WTC11 (cell line): ENCODE measurements at regions not wholly inside any gene's neighbourhood (a gene's known extent, or its start where the extent isn't known, plus 50 kb on each side); places are given as distances from the start of the nearest gene placed in this dataset.

Experiments used
- ATAC-seq: fragments of 200-7000 bp; cut with Tn5 transposase; 2 replicates; pipeline ENCODE4 v1.10.0; 2021; ENCODE audit warnings: mild to moderate bottlenecking, moderate library complexity
- CTCF ChIA-PET: fragments of 300-600 bp; sonication (Branson Sonifier 250); formaldehyde crosslinking; loops from one replicate; lab custom pipeline; 2021; ENCODE audit warnings: antibody characterized with exemption; lab: Charles Lee
- POLR2A ChIA-PET: fragments of 350-600 bp; sonication (Branson Sonifier 250); formaldehyde crosslinking; loops from one replicate; lab custom pipeline; 2021; ENCODE audit warnings: antibody characterized with exemption; lab: Charles Lee
- DNase-seq: peaks from one replicate; pipeline ENCODE4 v3.0.0; 2021; ENCODE audit warnings: low spot score
- H3K27ac Mint-ChIP-seq: 2 replicates; pipeline ENCODE4 v1.8.0; 2021; ENCODE audit warnings: mixed read lengths
- H3K27me3 Mint-ChIP-seq: 2 replicates; pipeline ENCODE4 v1.8.0; 2021; ENCODE audit warnings: low read depth, mild to moderate bottlenecking, moderate library complexity, mixed read lengths
- H3K36me3 Mint-ChIP-seq: 2 replicates; pipeline ENCODE4 v1.8.0; 2021; ENCODE audit warnings: mixed read lengths
- H3K4me1 Mint-ChIP-seq: 2 replicates; pipeline ENCODE4 v1.8.0; 2022; ENCODE audit warnings: mixed read lengths
- H3K4me3 Mint-ChIP-seq: 2 replicates; pipeline ENCODE4 v1.8.0; 2021; ENCODE audit warnings: mild to moderate bottlenecking, moderate library complexity, mixed read lengths
- H3K9me3 Mint-ChIP-seq: 2 replicates; pipeline ENCODE4 v1.8.0; 2021; ENCODE audit warnings: mixed read lengths
- CREB1 ChIP-seq: sonication (generic); formaldehyde crosslinking; IDR thresholded peaks from 2 replicates; pipeline ENCODE4 v1.8.0; 2023; ENCODE audit warnings: mild to moderate bottlenecking, missing genetic modification reagents
- ETV6 ChIP-seq: sonication (generic); formaldehyde crosslinking; IDR thresholded peaks from 2 replicates; pipeline ENCODE4 v1.8.1; 2022; ENCODE audit warnings: mild to moderate bottlenecking, missing genetic modification reagents
- FOXJ3 ChIP-seq: sonication (generic); formaldehyde crosslinking; IDR thresholded peaks from 2 replicates; pipeline ENCODE4 v1.9.0; 2021; ENCODE audit warnings: missing genetic modification reagents, mild to moderate bottlenecking, borderline replicate concordance
- GABPB1 ChIP-seq: sonication (generic); formaldehyde crosslinking; IDR thresholded peaks from 2 replicates; pipeline ENCODE4 v1.8.1; 2023; ENCODE audit warnings: mild to moderate bottlenecking, missing genetic modification reagents
- JAZF1 ChIP-seq: fragments of 250-450 bp; sonication (Bioruptor Pico); IDR thresholded peaks from 2 replicates; pipeline ENCODE4 v1.9.0; 2021; ENCODE audit warnings: moderate library complexity, mild to moderate bottlenecking, inconsistent platforms
- JUN ChIP-seq: sonication (generic); formaldehyde crosslinking; IDR thresholded peaks from 2 replicates; pipeline ENCODE4 v1.8.0; 2023; ENCODE audit warnings: mild to moderate bottlenecking, missing genetic modification reagents
- KAT7 ChIP-seq: sonication (generic); formaldehyde crosslinking; IDR thresholded peaks from 2 replicates; pipeline ENCODE4 v1.8.1; 2023; ENCODE audit warnings: missing genetic modification reagents, mild to moderate bottlenecking, borderline replicate concordance
- NFE2L1 ChIP-seq: sonication (generic); formaldehyde crosslinking; IDR thresholded peaks from 2 replicates; pipeline ENCODE4 v1.8.1; 2023; ENCODE audit warnings: missing genetic modification reagents
- NFYB ChIP-seq: sonication (generic); formaldehyde crosslinking; conservative IDR thresholded peaks from 2 replicates; pipeline ENCODE4 v1.8.0; 2022; ENCODE audit warnings: low read depth, missing genetic modification reagents
- NR2C2 ChIP-seq: sonication (generic); formaldehyde crosslinking; IDR thresholded peaks from 2 replicates; pipeline ENCODE4 v1.8.0; 2022; ENCODE audit warnings: mild to moderate bottlenecking, missing genetic modification reagents
- PRRX2 ChIP-seq: fragments of 250-450 bp; sonication (Bioruptor Pico); IDR thresholded peaks from 2 replicates; pipeline ENCODE4 v1.8.0; 2021; ENCODE audit warnings: mild to moderate bottlenecking
- RELA ChIP-seq: sonication (generic); formaldehyde crosslinking; IDR thresholded peaks from 2 replicates; pipeline ENCODE4 v1.8.1; 2022; ENCODE audit warnings: missing genetic modification reagents, mild to moderate bottlenecking, borderline replicate concordance
- RORB ChIP-seq: fragments of 250-450 bp; sonication (Bioruptor Pico); IDR thresholded peaks from 2 replicates; pipeline ENCODE4 v1.9.0; 2021; ENCODE audit warnings: mild to moderate bottlenecking
- SP1 ChIP-seq: sonication (generic); formaldehyde crosslinking; conservative IDR thresholded peaks from 2 replicates; pipeline ENCODE4 v1.8.1; 2022; ENCODE audit warnings: missing genetic modification reagents
- TP53 ChIP-seq: sonication (generic); formaldehyde crosslinking; IDR thresholded peaks from 2 replicates; pipeline ENCODE4 v1.8.1; 2023; ENCODE audit warnings: mild to moderate bottlenecking, missing genetic modification reagents
- ZBTB21 ChIP-seq: sonication (generic); formaldehyde crosslinking; IDR thresholded peaks from 2 replicates; pipeline ENCODE4 v1.8.1; 2023; ENCODE audit warnings: mild to moderate bottlenecking, missing genetic modification reagents, borderline replicate concordance
- ZNF121 ChIP-seq: sonication (generic); formaldehyde crosslinking; IDR thresholded peaks from 2 replicates; pipeline ENCODE4 v1.8.0; 2023; ENCODE audit warnings: missing genetic modification reagents
- ZNF416 ChIP-seq: fragments of 250-450 bp; sonication (Bioruptor Pico); IDR thresholded peaks from 2 replicates; pipeline ENCODE4 v1.9.0; 2021; ENCODE audit warnings: mild to moderate bottlenecking, inconsistent platforms
- ZNF423 ChIP-seq: fragments of 250-450 bp; sonication (Bioruptor Pico); IDR thresholded peaks from 2 replicates; pipeline ENCODE4 v2.1.2; 2022; ENCODE audit warnings: mild to moderate bottlenecking, moderate library complexity
- ZNF671 ChIP-seq: fragments of 250-450 bp; sonication (Bioruptor Pico); IDR thresholded peaks from 2 replicates; pipeline ENCODE4 v1.8.0; 2021; ENCODE audit warnings: mild to moderate bottlenecking
- TF ChIP-seq, protein P1 (sequence below): fragments of 250-450 bp; sonication (Bioruptor Pico); IDR thresholded peaks from 2 replicates; pipeline ENCODE4 v1.9.0; 2021; ENCODE audit warnings: mild to moderate bottlenecking, borderline replicate concordance
- TF ChIP-seq, protein P2 (sequence below): sonication (generic); formaldehyde crosslinking; IDR thresholded peaks from 2 replicates; pipeline ENCODE4 v1.8.0; 2023; ENCODE audit warnings: mild to moderate bottlenecking, missing genetic modification reagents
- TF ChIP-seq, protein P3 (sequence below): sonication (generic); formaldehyde crosslinking; IDR thresholded peaks from 2 replicates; pipeline ENCODE4 v1.8.0; 2022; ENCODE audit warnings: mild to moderate bottlenecking, missing genetic modification reagents
- TF ChIP-seq, protein P4 (sequence below): fragments of 250-450 bp; sonication (Bioruptor Pico); IDR thresholded peaks from 2 replicates; pipeline ENCODE4 v1.8.0; 2021; ENCODE audit warnings: mild to moderate bottlenecking
- TF ChIP-seq, protein P5 (sequence below): fragments of 250-450 bp; sonication (Bioruptor Pico); IDR thresholded peaks from 2 replicates; pipeline ENCODE4 v1.9.0; 2021; ENCODE audit warnings: moderate library complexity, mild to moderate bottlenecking, inconsistent platforms, borderline replicate concordance
- TF ChIP-seq, protein P6 (sequence below): sonication (generic); formaldehyde crosslinking; IDR thresholded peaks from 2 replicates; pipeline ENCODE4 v1.8.0; 2022; ENCODE audit warnings: missing genetic modification reagents

- TF ChIP-seq JUN (CRISPR knock-in tag): no peak
- no peak for TF ChIP-seq ZNF423 (CRISPR knock-in tag)
- TF ChIP-seq ZBTB21 (CRISPR knock-in tag): no peak
- TF ChIP-seq, protein P1, sequence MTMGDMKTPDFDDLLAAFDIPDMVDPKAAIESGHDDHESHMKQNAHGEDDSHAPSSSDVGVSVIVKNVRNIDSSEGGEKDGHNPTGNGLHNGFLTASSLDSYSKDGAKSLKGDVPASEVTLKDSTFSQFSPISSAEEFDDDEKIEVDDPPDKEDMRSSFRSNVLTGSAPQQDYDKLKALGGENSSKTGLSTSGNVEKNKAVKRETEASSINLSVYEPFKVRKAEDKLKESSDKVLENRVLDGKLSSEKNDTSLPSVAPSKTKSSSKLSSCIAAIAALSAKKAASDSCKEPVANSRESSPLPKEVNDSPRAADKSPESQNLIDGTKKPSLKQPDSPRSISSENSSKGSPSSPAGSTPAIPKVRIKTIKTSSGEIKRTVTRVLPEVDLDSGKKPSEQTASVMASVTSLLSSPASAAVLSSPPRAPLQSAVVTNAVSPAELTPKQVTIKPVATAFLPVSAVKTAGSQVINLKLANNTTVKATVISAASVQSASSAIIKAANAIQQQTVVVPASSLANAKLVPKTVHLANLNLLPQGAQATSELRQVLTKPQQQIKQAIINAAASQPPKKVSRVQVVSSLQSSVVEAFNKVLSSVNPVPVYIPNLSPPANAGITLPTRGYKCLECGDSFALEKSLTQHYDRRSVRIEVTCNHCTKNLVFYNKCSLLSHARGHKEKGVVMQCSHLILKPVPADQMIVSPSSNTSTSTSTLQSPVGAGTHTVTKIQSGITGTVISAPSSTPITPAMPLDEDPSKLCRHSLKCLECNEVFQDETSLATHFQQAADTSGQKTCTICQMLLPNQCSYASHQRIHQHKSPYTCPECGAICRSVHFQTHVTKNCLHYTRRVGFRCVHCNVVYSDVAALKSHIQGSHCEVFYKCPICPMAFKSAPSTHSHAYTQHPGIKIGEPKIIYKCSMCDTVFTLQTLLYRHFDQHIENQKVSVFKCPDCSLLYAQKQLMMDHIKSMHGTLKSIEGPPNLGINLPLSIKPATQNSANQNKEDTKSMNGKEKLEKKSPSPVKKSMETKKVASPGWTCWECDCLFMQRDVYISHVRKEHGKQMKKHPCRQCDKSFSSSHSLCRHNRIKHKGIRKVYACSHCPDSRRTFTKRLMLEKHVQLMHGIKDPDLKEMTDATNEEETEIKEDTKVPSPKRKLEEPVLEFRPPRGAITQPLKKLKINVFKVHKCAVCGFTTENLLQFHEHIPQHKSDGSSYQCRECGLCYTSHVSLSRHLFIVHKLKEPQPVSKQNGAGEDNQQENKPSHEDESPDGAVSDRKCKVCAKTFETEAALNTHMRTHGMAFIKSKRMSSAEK: no peak
- TF ChIP-seq, protein P2, sequence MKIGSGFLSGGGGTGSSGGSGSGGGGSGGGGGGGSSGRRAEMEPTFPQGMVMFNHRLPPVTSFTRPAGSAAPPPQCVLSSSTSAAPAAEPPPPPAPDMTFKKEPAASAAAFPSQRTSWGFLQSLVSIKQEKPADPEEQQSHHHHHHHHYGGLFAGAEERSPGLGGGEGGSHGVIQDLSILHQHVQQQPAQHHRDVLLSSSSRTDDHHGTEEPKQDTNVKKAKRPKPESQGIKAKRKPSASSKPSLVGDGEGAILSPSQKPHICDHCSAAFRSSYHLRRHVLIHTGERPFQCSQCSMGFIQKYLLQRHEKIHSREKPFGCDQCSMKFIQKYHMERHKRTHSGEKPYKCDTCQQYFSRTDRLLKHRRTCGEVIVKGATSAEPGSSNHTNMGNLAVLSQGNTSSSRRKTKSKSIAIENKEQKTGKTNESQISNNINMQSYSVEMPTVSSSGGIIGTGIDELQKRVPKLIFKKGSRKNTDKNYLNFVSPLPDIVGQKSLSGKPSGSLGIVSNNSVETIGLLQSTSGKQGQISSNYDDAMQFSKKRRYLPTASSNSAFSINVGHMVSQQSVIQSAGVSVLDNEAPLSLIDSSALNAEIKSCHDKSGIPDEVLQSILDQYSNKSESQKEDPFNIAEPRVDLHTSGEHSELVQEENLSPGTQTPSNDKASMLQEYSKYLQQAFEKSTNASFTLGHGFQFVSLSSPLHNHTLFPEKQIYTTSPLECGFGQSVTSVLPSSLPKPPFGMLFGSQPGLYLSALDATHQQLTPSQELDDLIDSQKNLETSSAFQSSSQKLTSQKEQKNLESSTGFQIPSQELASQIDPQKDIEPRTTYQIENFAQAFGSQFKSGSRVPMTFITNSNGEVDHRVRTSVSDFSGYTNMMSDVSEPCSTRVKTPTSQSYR (CRISPR knock-in tag): no peak
- no peak for TF ChIP-seq GABPB1 (CRISPR knock-in tag)
- no peak for TF ChIP-seq FOXJ3 (CRISPR knock-in tag)
- no peak for TF ChIP-seq RELA
- TF ChIP-seq RORB (CRISPR knock-in tag): no peak
Observed at GRCh38 chr5:109468288-109468676, 58.5 kb upstream of the PJA2 start (continued).

- Mint-ChIP-seq H3K9me3 (no peaks in the 10 kb centered on the region), H3K4me3 (no peak overlapping the region), H3K27ac (no peak overlapping the region), H3K36me3 (no peaks in the 10 kb centered on the region), H3K4me1 (no peaks in the 10 kb centered on the region), H3K27me3 (no peaks in the 10 kb centered on the region)
- ChIA-PET CTCF (interaction anchor here (1.1 kb wide), 1 partner anchor 30 kb away, joined by 3 read pairs; no protein-coding TSS in a partner anchor), POLR2A (no interaction called here)
- DNase-seq (no peak), ATAC-seq (no peak)
- TF ChIP-seq TP53 (CRISPR knock-in tag) (no peak), JAZF1 (CRISPR knock-in tag) (no peak), NFYB (CRISPR knock-in tag) (no peak), ZNF121 (CRISPR knock-in tag) (no peak), SP1 (CRISPR knock-in tag) (no peak), CREB1 (CRISPR knock-in tag) (no peak), PRRX2 (CRISPR knock-in tag) (no peak), ZNF671 (CRISPR knock-in tag) (no peak), KAT7 (CRISPR knock-in tag) (no peak), NR2C2 (CRISPR knock-in tag) (no peak), ETV6 (CRISPR knock-in tag) (no peak), NFE2L1 (no peak), ZNF416 (no peak)
- TF ChIP-seq, protein P3, sequence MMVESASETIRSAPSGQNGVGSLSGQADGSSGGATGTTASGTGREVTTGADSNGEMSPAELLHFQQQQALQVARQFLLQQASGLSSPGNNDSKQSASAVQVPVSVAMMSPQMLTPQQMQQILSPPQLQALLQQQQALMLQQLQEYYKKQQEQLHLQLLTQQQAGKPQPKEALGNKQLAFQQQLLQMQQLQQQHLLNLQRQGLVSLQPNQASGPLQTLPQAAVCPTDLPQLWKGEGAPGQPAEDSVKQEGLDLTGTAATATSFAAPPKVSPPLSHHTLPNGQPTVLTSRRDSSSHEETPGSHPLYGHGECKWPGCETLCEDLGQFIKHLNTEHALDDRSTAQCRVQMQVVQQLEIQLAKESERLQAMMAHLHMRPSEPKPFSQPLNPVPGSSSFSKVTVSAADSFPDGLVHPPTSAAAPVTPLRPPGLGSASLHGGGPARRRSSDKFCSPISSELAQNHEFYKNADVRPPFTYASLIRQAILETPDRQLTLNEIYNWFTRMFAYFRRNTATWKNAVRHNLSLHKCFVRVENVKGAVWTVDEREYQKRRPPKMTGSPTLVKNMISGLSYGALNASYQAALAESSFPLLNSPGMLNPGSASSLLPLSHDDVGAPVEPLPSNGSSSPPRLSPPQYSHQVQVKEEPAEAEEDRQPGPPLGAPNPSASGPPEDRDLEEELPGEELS (CRISPR knock-in tag): no peak
- TF ChIP-seq, protein P4, sequence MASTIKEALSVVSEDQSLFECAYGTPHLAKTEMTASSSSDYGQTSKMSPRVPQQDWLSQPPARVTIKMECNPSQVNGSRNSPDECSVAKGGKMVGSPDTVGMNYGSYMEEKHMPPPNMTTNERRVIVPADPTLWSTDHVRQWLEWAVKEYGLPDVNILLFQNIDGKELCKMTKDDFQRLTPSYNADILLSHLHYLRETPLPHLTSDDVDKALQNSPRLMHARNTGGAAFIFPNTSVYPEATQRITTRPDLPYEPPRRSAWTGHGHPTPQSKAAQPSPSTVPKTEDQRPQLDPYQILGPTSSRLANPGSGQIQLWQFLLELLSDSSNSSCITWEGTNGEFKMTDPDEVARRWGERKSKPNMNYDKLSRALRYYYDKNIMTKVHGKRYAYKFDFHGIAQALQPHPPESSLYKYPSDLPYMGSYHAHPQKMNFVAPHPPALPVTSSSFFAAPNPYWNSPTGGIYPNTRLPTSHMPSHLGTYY: no peak
- TF ChIP-seq, protein P5, sequence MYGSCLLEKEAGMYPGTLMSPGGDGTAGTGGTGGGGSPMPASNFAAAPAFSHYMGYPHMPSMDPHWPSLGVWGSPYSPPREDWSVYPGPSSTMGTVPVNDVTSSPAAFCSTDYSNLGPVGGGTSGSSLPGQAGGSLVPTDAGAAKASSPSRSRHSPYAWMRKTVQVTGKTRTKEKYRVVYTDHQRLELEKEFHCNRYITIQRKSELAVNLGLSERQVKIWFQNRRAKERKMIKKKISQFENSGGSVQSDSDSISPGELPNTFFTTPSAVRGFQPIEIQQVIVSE: no peak
- TF ChIP-seq, protein P6, sequence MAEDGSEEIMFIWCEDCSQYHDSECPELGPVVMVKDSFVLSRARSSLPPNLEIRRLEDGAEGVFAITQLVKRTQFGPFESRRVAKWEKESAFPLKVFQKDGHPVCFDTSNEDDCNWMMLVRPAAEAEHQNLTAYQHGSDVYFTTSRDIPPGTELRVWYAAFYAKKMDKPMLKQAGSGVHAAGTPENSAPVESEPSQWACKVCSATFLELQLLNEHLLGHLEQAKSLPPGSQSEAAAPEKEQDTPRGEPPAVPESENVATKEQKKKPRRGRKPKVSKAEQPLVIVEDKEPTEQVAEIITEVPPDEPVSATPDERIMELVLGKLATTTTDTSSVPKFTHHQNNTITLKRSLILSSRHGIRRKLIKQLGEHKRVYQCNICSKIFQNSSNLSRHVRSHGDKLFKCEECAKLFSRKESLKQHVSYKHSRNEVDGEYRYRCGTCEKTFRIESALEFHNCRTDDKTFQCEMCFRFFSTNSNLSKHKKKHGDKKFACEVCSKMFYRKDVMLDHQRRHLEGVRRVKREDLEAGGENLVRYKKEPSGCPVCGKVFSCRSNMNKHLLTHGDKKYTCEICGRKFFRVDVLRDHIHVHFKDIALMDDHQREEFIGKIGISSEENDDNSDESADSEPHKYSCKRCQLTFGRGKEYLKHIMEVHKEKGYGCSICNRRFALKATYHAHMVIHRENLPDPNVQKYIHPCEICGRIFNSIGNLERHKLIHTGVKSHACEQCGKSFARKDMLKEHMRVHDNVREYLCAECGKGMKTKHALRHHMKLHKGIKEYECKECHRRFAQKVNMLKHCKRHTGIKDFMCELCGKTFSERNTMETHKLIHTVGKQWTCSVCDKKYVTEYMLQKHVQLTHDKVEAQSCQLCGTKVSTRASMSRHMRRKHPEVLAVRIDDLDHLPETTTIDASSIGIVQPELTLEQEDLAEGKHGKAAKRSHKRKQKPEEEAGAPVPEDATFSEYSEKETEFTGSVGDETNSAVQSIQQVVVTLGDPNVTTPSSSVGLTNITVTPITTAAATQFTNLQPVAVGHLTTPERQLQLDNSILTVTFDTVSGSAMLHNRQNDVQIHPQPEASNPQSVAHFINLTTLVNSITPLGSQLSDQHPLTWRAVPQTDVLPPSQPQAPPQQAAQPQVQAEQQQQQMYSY (CRISPR knock-in tag): no peak
Observed at GRCh38 chr5:109467058-109467457, 57.3 kb upstream of the PJA2 start.
